ENCODE measurements at regions not wholly inside any gene's neighbourhood (a gene's known extent, or its start where the extent isn't known, plus 50 kb on each side); places are given as distances from the start of the nearest gene placed in this dataset.

DNA sequence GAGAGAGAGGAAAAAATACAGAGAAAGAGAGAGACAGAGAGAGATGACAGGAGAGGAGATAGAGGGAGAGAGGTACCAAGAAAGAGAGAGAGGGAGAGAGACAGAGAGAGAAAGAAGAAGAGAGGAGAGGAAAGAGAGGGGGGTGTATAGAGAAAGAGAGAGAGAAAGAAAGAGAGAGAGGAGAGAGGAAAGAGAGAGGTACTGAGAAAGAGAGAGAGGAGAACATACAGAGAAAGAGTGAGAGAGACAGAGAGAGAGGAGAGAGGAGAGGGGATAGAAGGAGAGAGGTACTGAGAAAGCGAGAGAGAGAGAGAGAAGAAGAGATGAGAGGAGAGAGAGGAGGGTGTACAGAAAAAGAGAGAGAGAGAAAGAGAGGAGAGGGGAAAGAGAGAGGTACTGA lies 269.4 kb downstream of the CRLF2 start (continued):
- TF ChIP-seq, protein P1, sequence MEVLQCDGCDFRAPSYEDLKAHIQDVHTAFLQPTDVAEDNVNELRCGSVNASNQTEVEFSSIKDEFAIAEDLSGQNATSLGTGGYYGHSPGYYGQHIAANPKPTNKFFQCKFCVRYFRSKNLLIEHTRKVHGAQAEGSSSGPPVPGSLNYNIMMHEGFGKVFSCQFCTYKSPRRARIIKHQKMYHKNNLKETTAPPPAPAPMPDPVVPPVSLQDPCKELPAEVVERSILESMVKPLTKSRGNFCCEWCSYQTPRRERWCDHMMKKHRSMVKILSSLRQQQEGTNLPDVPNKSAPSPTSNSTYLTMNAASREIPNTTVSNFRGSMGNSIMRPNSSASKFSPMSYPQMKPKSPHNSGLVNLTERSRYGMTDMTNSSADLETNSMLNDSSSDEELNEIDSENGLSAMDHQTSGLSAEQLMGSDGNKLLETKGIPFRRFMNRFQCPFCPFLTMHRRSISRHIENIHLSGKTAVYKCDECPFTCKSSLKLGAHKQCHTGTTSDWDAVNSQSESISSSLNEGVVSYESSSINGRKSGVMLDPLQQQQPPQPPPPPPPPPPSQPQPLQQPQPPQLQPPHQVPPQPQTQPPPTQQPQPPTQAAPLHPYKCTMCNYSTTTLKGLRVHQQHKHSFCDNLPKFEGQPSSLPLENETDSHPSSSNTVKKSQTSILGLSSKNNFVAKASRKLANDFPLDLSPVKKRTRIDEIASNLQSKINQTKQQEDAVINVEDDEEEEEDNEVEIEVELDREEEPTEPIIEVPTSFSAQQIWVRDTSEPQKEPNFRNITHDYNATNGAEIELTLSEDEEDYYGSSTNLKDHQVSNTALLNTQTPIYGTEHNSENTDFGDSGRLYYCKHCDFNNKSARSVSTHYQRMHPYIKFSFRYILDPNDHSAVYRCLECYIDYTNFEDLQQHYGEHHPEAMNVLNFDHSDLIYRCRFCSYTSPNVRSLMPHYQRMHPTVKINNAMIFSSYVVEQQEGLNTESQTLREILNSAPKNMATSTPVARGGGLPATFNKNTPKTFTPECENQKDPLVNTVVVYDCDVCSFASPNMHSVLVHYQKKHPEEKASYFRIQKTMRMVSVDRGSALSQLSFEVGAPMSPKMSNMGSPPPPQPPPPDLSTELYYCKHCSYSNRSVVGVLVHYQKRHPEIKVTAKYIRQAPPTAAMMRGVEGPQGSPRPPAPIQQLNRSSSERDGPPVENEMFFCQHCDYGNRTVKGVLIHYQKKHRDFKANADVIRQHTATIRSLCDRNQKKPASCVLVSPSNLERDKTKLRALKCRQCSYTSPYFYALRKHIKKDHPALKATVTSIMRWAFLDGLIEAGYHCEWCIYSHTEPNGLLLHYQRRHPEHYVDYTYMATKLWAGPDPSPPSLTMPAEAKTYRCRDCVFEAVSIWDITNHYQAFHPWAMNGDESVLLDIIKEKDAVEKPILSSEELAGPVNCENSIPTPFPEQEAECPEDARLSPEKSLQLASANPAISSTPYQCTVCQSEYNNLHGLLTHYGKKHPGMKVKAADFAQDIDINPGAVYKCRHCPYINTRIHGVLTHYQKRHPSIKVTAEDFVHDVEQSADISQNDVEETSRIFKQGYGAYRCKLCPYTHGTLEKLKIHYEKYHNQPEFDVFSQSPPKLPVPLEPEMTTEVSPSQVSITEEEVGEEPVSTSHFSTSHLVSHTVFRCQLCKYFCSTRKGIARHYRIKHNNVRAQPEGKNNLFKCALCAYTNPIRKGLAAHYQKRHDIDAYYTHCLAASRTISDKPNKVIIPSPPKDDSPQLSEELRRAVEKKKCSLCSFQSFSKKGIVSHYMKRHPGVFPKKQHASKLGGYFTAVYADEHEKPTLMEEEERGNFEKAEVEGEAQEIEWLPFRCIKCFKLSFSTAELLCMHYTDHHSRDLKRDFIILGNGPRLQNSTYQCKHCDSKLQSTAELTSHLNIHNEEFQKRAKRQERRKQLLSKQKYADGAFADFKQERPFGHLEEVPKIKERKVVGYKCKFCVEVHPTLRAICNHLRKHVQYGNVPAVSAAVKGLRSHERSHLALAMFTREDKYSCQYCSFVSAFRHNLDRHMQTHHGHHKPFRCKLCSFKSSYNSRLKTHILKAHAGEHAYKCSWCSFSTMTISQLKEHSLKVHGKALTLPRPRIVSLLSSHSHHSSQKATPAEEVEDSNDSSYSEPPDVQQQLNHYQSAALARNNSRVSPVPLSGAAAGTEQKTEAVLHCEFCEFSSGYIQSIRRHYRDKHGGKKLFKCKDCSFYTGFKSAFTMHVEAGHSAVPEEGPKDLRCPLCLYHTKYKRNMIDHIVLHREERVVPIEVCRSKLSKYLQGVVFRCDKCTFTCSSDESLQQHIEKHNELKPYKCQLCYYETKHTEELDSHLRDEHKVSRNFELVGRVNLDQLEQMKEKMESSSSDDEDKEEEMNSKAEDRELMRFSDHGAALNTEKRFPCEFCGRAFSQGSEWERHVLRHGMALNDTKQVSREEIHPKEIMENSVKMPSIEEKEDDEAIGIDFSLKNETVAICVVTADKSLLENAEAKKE (CRISPR knock-in tag; IDR thresholded peaks at IDR 0.05) = no peak
- TF ChIP-seq EZH2 (IDR thresholded peaks at IDR 0.05; ENCODE audit: low read depth, unreplicated experiment) = no peak
- TF ChIP-seq STAT1 (IDR thresholded peaks at IDR 0.05; ENCODE audit: unreplicated experiment) = no peak

DNA sequence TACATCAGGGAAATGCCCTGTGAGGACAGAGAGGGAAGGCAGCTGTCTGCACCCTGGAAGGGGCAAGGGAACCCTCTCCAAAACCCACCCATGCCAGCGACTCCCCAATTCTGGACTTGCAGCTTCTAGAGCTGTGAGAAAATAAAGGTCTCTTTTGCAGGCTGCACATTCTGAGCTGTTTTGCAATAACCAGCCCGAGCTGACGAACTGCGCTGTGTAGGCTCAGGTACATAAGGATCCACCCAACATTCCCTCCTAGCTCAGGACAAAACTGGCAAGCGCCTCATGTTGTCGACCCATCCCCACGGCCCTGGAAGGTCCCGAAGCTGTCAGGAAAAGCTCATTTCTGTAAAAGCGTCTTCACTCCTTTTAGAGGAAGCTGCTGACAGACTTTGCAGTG lies 271.8 kb downstream of the CRLF2 start:
- peaks cover 10% of the 10 kb centered on the region for H3K27me3 Mint-ChIP-seq (ENCODE audit: insufficient read depth, low read depth, poor library complexity)
- H3K9me3 Mint-ChIP-seq = peaks cover 28% of the 10 kb centered on the region
- no peak overlapping the region for H3K27ac ChIP-seq (ENCODE audit: low read depth)
- no peak overlapping the region for H3K4me3 ChIP-seq
- no peaks in the 10 kb centered on the region for H3K79me2 ChIP-seq (replicated peaks; ENCODE audit: insufficient read depth)
- no peak overlapping the region for H3K4me3 Mint-ChIP-seq
- no peak overlapping the region for H2AFZ ChIP-seq
- no peaks in the 10 kb centered on the region for H3K4me1 Mint-ChIP-seq
- no peaks in the 10 kb centered on the region for H4K20me1 ChIP-seq (replicated peaks; ENCODE audit: insufficient read depth)
- peaks cover 41% of the 10 kb centered on the region for H3K36me3 Mint-ChIP-seq (ENCODE audit: low read depth)
- peaks cover 6% of the 10 kb centered on the region for H3K4me1 ChIP-seq (ENCODE audit: insufficient read depth)
- no peaks in the 10 kb centered on the region for H3K36me3 ChIP-seq (ENCODE audit: insufficient read depth)
- H3K4me2 ChIP-seq = no peak overlapping the region
- DNase-seq (ENCODE audit: low spot score) (no peak), ATAC-seq (no peak)
- H3K27ac Mint-ChIP-seq = no peak overlapping the region
- H3K9me2 ChIP-seq (ENCODE audit: insufficient read depth) = no peaks in the 10 kb centered on the region
- H3F3A ChIP-seq (replicated peaks; ENCODE audit: low read depth) = no peaks in the 10 kb centered on the region
- 0 out of 2 replicates have a peak, but pooled peaks cover 4% of the 10 kb centered on the region for H3K27me3 ChIP-seq (ENCODE audit: insufficient read depth)
- no peak for TF ChIP-seq NANOG (IDR thresholded peaks at IDR 0.05; ENCODE audit: borderline replicate concordance)
- TF ChIP-seq, protein P2, sequence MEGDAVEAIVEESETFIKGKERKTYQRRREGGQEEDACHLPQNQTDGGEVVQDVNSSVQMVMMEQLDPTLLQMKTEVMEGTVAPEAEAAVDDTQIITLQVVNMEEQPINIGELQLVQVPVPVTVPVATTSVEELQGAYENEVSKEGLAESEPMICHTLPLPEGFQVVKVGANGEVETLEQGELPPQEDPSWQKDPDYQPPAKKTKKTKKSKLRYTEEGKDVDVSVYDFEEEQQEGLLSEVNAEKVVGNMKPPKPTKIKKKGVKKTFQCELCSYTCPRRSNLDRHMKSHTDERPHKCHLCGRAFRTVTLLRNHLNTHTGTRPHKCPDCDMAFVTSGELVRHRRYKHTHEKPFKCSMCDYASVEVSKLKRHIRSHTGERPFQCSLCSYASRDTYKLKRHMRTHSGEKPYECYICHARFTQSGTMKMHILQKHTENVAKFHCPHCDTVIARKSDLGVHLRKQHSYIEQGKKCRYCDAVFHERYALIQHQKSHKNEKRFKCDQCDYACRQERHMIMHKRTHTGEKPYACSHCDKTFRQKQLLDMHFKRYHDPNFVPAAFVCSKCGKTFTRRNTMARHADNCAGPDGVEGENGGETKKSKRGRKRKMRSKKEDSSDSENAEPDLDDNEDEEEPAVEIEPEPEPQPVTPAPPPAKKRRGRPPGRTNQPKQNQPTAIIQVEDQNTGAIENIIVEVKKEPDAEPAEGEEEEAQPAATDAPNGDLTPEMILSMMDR (conservative IDR thresholded peaks at IDR 0.05; ENCODE audit: low read depth in 2 of 2) = no peak
- no peak for TF ChIP-seq ZNF114 (CRISPR knock-in tag; IDR thresholded peaks at IDR 0.05)
- no peak for TF ChIP-seq EZH2 (IDR thresholded peaks at IDR 0.05; ENCODE audit: low read depth, unreplicated experiment)
- TF ChIP-seq, protein P1 (CRISPR knock-in tag; IDR thresholded peaks at IDR 0.05) = no peak
- no peak for TF ChIP-seq CREB1 (CRISPR knock-in tag; IDR thresholded peaks at IDR 0.05; ENCODE audit: low read depth)
- TF ChIP-seq ZNF331 (CRISPR knock-in tag; IDR thresholded peaks at IDR 0.05; ENCODE audit: low read depth) = no peak
- no peak for TF ChIP-seq JUNB (IDR thresholded peaks at IDR 0.05; ENCODE audit: unreplicated experiment)

Measured in GM23338 (cell line).